HS-5 (cell line): ENCODE measurements at regions not wholly inside any gene's neighbourhood (a gene's known extent, or its start where the extent isn't known, plus 50 kb on each side); places are given as distances from the start of the nearest gene placed in this dataset.
A peak's percentile ranks its signal among the peaks of the same experiment; 100 is the strongest.

ENCODE experiments used
- DNase-seq: peaks from one replicate; pipeline ENCODE4 v3.0.0-alpha.2; 2012; ENCODE audit warnings: low read depth

DNA sequence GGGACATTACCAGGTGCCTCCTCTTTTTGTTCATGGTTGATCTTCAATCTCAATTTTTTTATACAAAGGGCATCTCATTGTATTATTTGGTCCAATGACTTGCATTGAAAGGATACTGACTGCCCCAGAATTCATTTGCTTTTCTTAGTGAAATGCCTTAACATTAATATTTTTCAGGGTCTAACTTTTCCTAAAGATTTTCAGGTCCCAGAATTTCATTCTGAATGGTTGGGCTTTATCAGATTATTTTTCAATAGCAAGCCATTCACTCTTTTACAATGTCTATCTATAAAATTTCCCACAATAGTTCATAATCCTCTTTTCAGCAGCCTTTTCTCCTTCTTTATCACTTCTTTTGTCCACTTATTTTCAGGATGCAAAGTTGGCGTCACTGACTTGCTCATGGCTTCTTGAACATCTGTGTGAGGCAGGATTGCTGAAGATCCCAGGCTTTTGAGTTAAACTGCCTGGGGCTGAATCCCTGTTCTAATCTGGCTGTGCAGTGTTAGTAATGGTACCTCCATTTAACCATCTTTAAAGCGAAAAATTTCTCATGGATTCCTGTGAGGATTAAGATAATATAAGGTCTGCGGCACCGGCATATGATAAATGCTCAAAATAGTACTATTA lies 131.7 kb upstream of the HDAC9 start:
- no peak for DNase-seq

- no peak for DNase-seq
These were observed 131.2 kb upstream of the HDAC9 start for GRCh38 chr7:18364396-18364795.

GRCh38 chr7:18366394-18366793 lies 129.2 kb upstream of the HDAC9 start:
- DNase-seq = no peak

- DNase-seq = no peak
These were observed 126.5 kb upstream of the HDAC9 start for GRCh38 chr7:18369011-18369410.

DNA sequence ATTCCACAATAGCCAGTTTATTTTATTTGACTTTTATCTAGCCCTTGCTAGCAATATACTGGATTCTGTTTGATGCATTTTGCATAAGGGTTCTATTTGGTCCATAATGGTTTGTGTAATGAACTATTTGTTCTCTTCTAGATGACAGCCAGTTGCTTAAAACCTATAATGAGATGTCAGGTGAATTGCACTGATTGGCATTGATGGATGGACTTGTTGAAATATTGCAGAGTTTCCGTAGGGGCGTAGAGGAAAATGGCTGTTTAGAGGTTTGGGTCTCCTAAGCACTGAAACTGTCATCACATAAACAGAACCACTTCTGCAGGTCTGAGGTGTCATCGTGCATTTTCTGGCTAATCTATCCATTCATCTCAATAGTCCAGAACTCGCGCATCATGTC lies 124.9 kb upstream of the HDAC9 start:
- no peak for DNase-seq

GRCh38 chr7:18378989-18379605 lies 116.5 kb upstream of the HDAC9 start:
- DNase-seq = no peak

- no peak for DNase-seq
These were observed 110.9 kb upstream of the HDAC9 start for GRCh38 chr7:18384491-18385143.

GRCh38 chr7:18386607-18387006 lies 108.9 kb upstream of the HDAC9 start:
- DNase-seq = no peak

- DNase-seq = no peak
These were observed 108.3 kb upstream of the HDAC9 start for GRCh38 chr7:18387191-18387735.

GRCh38 chr7:18390535-18390907 lies 105.0 kb upstream of the HDAC9 start:
- no peak for DNase-seq

GRCh38 chr7:18393465-18394118 lies 102.0 kb upstream of the HDAC9 start:
- no peak for DNase-seq

DNA sequence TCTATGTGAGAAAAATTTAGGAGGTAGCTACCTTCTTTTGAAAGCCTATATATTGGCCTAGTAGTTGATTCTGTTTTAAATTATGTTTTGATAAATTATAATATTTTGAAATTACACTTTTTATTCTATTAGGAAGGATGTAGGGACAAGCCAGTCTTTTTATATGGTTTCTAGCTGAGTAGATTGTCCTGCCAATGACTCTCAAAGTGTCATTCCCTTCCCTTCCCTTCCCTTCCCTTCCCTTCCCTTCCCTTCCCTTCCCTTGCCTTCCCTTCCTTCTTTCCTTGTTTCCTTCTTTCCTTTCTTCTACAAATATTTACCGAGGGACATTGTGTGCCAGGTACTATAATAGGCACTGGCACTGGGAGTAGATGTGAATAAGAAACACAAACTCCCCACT lies 99.7 kb upstream of the HDAC9 start:
- no peak for DNase-seq

DNA sequence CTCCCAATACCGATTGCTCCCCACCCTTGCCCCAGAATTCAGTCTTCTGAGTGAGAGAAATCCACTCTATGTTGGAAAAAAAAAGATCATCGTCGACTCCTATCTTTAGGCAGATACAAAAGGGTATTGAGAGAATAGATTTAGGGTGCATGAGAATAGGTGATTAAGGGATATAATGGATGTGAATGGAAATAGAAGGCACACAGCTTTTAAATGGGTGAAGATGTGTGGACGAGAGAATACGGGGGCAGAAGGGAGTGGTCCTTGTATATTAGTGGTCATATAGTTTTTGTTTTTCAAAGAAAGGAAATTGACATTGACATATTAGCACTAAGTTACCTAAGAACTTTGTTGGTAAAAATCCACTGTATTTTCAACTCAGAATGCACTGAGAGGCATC lies 98.6 kb upstream of the HDAC9 start:
- no peak for DNase-seq

DNA sequence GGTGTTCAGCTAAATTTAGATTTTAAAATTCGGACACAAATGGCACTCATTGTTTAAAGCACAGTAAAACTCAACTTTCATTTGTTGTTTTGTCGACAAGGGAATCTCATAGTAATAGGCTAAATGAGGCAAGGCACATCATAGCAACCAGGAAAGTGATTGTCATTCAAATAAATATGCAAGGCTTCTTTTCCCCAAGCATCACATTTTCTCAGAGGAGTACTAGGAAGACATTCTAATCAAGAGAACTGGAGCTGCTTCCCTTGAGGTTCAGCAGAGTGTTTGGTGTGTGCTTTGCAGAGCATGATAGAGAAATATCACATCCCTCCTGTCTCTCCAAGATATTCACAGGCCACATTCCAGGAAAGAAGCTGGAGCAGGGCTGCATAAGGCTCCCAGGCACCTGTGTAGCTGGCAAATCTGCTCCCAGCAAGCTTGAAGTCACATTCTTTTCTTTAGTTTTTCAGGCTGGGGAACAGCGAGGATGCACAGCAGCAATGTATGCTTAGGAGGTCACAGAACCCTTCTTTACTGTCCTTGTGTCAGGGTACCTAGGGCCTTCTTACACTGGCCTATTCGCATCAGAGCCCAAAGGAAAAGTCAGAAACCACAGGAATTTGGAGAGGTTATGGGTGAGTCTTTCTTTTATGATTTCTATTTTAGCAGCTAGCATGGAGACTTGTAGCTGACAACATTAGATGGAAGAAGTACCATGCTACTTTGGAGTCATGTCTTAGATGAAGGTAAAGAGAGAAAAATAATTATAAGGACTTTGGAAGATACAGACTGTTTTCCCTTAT lies 95.9 kb upstream of the HDAC9 start:
- no peak for DNase-seq

GRCh38 chr7:18400275-18400674 lies 95.3 kb upstream of the HDAC9 start:
- no peak for DNase-seq

DNA sequence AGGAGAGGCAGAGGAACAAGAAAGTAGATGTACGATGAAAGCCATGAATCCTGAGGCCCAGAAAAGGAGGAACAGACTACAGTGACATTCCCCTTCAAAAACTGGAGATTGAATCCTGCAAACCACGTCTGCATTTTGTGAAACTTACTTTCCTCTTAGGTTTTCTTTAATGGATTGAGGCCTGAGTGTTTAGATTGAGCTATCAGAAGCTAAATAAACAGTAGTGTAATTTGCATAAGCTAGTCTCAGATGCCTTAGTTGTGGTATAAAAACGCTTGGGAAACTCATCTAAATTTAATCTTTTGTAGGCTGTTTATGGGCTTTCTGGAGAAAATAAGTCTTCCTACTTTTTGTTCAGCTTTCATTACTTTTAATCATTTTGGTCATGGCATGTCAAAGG lies 94.8 kb upstream of the HDAC9 start:
- no peak for DNase-seq

- no peak for DNase-seq
These were observed 93.8 kb upstream of the HDAC9 start for GRCh38 chr7:18401757-18402156.

DNA sequence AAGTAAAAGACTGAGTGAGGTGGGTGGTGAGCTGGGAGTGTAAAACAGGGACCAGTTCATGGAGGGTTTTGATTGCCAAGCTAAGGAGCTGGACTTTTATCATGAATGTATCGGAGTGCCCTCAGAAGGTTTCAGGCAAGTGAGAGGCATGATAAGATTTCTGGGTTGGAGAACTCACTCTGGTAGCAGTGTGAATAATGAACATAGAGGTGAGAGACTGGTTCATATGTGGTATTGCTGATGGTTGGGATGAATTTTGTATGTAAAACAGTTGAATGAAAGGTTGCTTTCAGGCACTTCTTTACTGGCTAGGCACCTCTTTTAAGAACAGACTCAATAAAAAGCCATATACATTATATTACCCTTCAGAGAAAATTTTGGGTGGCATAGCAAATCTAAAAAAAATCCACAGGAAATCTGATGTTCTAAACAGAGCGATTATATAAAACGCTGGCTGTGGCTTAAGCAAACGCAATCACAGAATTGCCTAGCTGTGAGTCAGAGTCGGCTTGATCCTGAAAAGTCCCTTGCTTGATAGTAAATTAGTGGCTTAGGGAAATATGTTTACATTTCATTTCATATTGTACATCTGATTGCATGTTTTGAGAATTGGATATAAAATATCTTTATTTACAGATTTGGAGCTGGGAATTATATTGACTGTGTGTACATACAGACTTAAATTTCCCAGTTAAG lies 92.9 kb upstream of the HDAC9 start:
- peak; percentile 64 for DNase-seq

- DNase-seq = no peak
These were observed 89.8 kb upstream of the HDAC9 start for GRCh38 chr7:18405726-18406125.

- no peak for DNase-seq
These were observed 88.2 kb upstream of the HDAC9 start for GRCh38 chr7:18407385-18407784.

- DNase-seq = peak; percentile 83
These were observed 87.1 kb upstream of the HDAC9 start for GRCh38 chr7:18408461-18408860.

DNA sequence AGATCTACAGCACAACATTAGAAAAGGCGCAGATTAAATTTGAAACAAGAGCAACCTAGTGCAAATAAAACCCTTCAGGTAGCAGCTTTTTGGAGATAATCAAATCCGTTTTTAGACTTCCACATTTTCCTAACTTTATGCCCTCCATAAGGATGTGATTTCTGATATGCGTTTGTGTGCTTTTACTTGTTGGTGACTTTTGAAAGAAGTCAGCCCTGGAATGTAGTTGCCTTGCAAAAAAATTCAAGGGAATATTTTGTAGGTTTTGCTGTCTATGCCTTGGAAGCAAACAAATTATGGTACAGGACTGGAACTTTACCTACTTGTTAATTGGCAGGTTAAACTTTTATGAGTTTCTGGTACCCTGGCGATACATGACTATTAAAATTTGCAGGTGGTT lies 86.7 kb upstream of the HDAC9 start:
- DNase-seq = no peak
